SU-DHL-6 (cell line): ENCODE measurements at regions not wholly inside any gene's neighbourhood (a gene's known extent, or its start where the extent isn't known, plus 50 kb on each side); places are given as distances from the start of the nearest gene placed in this dataset.

Experiments used
- EZH2phosphoT487 ChIP-seq: fragments of 200-600 bp; sonication (generic), shearing (Covaris generic); conservative IDR thresholded peaks from 2 replicates; pipeline ENCODE4 v1.6.1; 2018; ENCODE audit warnings: mild to moderate bottlenecking, antibody characterized with exemption, low read length, moderate library complexity, mixed read lengths
- TF ChIP-seq, protein P1 (sequence below): fragments of 200-600 bp; sonication (generic); IDR thresholded peaks from one replicate; pipeline ENCODE4 v1.5.1; 2017; ENCODE audit warnings: antibody characterized with exemption, mild to moderate bottlenecking, low read length, moderate library complexity; ENCODE audit not compliant: insufficient read depth, poor library complexity, severe bottlenecking

DNA sequence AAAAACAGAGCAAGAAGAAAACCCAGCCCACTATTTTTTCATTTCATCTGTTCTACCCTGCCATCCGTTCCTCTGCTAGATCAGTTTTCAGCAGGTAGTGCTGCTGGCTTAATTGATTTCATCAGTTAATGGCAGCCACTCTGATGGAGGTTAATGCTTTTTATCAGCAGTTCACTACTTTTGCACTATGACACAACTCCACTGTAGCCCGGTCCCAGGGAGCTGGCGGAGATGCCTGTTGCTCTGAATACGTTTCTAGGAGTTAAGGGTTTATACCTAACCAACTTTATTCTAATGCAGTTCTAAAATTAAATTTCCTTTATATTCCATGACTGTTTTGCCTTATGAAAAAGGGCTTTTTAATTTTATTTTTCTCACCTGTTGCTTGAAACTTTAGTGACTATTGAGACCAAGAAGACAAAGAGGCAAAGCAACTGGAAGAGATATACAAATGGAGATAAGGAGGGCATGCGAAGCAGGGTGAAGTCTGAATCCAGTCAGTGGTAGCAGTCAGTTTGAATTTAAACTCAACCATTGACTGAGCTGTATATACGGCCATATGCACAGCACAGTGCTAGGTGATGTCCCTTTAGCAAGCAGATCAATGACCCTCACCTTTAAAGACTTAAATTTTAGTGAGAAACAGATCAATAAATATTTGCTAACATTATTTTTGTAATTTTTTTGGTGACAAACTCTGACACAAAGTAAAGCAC is 477.9 kb downstream of the LMO4 start:
- TF ChIP-seq, protein P1, sequence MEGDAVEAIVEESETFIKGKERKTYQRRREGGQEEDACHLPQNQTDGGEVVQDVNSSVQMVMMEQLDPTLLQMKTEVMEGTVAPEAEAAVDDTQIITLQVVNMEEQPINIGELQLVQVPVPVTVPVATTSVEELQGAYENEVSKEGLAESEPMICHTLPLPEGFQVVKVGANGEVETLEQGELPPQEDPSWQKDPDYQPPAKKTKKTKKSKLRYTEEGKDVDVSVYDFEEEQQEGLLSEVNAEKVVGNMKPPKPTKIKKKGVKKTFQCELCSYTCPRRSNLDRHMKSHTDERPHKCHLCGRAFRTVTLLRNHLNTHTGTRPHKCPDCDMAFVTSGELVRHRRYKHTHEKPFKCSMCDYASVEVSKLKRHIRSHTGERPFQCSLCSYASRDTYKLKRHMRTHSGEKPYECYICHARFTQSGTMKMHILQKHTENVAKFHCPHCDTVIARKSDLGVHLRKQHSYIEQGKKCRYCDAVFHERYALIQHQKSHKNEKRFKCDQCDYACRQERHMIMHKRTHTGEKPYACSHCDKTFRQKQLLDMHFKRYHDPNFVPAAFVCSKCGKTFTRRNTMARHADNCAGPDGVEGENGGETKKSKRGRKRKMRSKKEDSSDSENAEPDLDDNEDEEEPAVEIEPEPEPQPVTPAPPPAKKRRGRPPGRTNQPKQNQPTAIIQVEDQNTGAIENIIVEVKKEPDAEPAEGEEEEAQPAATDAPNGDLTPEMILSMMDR, result no peak
- no peak for TF ChIP-seq EZH2phosphoT487
